GM18858 (cell line): ENCODE measurements at regions not wholly inside any gene's neighbourhood (a gene's known extent, or its start where the extent isn't known, plus 50 kb on each side); places are given as distances from the start of the nearest gene placed in this dataset.

Source experiments
- ATAC-seq: cut with Tn5 transposase; IDR thresholded peaks from one replicate; pipeline ENCODE4 v1.9.1; 2021; ENCODE audit not compliant: unreplicated experiment

GRCh38 chr3:132236701-132237651, 80.2 kb upstream of the ACP3 start:
- peak; percentile 75 for ATAC-seq

DNA sequence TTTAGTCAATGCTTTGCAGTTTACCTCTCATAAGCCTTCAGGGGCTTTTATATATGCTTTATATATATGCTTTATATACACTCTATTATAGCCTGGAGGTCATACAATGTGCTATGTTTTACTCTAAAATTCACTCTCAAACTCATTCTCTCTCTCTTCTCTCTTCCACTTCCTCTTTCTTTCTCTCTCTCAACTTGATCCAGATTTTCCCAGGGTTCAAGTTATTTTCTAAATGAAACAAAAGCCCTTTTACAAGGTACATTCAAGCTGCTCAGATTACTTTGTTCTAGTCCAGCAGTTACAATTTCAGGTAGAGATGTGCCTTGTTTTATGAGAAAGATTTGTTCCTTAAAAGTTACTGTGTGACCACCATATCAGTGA, 79.6 kb upstream of the ACP3 start:
- ATAC-seq, result no peak

DNA sequence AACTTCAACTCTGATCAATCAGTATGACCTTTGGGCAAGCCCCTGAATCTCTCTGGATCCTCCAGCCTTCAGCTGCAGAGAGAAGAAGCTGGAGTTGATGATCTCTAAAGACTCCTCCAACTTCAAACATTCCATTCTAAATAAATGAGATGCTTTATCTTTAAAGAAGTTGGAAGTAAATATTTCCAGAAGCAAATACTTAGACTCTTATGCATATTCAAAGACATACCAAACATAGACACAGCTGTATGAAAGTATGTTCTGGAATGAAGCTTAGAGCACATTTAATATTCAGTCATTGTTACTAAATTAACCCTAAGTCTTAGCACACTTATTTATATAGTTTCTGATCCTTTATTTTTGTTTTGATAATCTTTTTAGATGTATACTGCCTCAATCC, 77.6 kb upstream of the ACP3 start:
- no peak for ATAC-seq

- no peak for ATAC-seq
Measured at GRCh38 chr3:132241776-132242514, 75.3 kb upstream of the ACP3 start.

DNA sequence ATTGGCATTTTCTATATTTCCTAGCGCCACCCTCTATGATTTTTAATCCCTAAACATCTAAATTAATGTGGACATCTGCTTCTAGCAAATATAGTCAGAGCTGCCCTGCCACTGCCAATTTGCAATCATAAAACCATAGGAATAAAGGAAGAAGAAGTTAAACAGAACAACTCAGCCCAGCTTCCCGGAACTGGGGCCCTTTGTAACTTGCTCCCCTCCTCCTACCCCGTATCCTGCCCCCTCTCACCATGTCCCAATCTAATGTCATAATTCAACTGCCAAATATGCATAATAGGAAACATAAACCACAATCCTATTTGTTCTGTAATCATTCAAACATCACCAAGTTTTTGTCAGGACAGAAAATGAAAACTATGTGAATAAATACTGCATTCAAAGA, 74.4 kb upstream of the ACP3 start:
- no peak for ATAC-seq

DNA sequence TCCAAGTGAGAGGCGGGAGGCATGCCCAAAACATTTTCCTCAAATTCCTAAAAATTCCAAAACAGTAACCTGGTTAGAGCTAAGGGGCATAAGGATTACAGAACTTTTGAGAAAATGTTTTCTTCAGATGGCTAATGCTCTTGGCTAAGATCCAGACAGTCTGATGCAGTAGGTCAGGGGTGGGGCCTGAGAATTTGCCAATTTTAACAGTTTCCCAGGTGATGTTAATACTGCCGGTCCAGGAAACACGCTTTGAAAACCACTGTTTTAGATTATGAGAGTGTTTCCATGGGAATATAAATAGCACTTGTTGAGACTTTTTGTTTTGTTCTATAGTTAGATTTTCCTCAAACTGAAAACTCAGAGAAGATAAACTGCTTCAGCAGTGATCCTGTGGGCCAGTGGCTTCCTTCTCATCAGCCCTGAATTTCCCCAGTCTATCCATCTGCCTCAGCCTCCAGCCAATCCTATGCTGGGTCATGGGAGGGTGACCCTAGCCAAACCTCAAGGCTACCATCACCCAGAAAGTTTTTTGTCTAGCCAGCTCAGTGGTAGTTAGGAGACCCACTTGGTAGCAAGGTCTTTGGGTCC, 71.6 kb upstream of the ACP3 start:
- ATAC-seq, result no peak

- no peak for ATAC-seq
Measured at GRCh38 chr3:132246212-132246611, 71.0 kb upstream of the ACP3 start.

DNA sequence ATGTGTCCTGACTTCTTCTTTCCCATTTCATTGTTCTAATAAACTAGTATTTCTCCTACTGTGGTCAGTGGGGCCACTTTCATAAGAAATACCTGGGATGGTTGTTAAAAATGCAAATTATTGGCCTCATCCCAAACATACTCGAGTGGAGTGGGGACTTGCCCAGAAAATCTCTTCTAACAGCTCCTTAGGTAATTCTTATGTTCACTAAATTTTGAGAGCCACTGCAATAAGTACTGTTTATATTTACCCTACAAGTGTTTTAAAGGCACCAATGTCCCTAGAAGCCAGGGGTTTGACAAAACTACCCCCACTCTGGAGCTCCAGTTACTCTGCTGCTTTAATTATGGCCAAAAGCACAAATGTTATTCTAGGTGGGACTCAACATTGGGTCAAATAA, 70.0 kb upstream of the ACP3 start:
- ATAC-seq, result no peak

DNA sequence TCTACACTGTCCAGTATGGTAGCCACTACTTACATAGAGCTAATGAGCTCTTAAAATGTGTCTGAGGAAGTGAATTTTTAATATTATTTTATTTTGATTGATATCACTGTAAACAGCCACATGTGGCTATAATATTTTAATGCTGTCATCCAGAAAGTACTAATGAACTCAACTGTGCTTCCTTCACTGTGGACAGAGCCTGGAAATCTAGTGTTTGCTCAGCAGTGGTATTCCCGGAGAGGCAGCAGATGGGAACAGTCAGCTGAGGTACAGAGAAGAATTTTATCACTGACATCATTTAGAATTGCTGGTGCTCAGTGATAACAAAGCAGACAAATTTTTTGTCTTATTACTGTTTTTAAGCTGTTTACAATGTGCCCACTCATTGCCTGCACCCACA, 68.7 kb upstream of the ACP3 start:
- no peak for ATAC-seq

DNA sequence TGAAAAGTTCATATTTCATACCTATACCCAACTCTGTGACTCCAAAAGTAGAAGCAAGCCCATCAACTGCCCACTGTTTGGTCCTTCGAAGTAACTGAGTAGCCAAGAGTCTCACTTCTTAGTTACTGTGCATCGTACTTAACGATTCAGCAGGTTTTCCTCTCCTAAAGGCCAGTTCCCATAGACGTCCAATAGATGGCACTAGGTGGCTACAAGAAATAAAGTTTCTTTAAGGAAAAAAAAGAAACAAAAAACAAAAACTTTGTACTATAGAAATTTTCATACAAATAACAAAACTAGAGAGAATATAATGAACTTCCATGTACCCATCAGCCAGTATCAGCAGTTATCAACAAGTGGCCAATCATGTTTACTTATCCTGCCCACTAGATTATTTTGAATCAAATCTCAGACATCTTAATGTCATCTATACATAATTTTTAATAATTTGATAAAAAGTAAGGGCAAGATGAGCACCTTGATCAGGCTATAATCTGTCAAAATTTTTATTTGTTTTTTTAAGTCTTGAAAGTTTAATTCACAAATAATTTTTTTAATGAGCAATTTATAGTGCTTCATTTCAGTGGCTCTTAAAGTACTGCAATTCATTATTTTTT, 63.8 kb upstream of the ACP3 start:
- no peak for ATAC-seq

DNA sequence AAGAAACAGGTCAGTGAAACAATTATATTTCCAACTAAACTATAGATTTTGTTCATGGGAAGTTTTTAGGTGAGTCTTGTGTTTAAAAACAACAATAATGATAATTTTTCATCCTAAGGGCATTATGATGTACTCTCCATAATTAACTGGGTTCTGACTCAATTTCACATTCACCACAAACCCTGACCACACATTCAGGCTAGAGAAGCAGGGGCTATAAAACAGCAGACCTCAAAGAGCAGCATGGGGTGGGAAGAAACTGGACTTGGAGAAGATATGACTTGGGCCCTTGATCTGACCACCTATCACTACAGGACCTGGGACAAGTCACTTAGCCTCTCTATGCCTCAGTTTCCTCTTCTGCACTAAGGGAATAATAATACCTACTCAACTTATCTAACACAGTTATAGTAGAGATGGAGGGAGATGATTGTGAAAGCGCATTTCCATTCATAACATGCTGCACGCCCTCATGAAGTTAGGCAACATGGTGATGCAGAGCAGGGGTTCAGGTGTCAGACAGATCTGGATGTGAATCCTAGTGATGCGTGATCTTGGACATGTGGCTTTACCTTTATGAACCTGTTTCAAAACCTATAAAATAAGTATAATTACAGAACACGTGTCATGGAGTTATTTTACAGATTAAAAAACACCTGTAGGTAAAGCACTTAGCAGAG, 63.0 kb upstream of the ACP3 start:
- no peak for ATAC-seq

GRCh38 chr3:132255041-132255745, 62.0 kb upstream of the ACP3 start:
- ATAC-seq, result no peak

DNA sequence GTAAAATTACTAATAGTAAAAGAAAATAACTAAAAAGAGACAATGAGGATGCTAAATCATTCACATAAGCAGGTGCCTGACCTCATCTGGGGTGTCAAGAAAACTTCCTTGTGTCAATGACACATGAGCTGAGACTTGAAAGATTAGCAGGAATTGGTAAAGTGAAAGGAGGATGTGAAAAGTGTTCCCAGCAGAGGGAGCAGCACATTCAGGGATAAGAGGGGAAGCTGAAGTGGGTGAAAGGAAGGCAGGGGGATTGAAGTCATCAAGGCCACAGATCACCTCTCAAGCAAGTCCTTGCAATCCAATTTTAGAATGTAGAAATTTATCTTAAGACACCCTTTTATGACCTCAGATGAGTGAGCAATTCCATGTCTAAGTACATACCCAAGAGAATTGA, 60.2 kb upstream of the ACP3 start:
- ATAC-seq, result no peak

GRCh38 chr3:132261506-132261905, 55.7 kb upstream of the ACP3 start:
- no peak for ATAC-seq

GRCh38 chr3:132262305-132262704, 54.9 kb upstream of the ACP3 start:
- no peak for ATAC-seq

GRCh38 chr3:132262956-132263355, 54.3 kb upstream of the ACP3 start:
- no peak for ATAC-seq

DNA sequence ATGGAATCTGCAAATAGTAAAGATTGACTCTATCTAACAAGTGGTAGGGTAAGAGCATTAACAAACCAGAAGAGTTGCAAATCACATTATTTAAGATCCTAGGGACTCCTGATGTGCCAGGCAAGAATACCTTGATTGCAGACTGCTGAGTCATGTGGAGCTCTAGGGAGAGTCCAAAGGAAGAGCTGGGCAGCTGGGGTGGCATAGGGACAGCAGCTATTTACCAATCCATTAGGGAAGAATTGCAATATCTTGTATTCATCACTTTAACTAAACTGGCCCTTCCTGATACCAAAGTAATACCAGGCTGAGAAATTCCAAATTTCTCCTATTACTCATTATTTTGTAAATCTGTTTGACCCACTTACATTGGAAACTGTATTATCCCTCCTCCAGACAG, 52.2 kb upstream of the ACP3 start:
- no peak for ATAC-seq

DNA sequence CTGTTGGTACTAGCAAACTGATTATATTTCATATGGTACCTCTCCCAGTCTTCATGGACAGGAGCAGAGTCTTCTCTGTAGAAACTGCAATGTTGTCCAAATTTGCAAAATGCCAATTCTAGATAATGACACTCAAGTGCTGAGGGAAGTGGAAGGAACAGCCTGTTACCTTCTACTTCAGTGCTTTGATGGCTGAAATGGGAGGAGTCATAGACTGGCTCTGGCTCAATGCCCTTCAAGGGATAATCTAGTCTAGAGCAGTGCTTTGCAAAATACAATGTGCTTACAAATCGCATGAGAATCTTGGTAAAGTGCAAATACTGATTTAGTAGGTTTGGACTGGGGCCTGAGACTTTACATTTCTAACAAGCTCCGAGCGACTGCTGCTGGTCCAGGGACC, 51.7 kb upstream of the ACP3 start:
- ATAC-seq, result no peak

- no peak for ATAC-seq
Measured at GRCh38 chr3:132267391-132267993, 49.7 kb upstream of the ACP3 start.
